Activated CD8-positive, alpha-beta T cell treated with anti-CD3 and anti-CD28 coated beads for 36 hours (primary cell): ENCODE measurements at regions not wholly inside any gene's neighbourhood (a gene's known extent, or its start where the extent isn't known, plus 50 kb on each side); places are given as distances from the start of the nearest gene placed in this dataset.
A peak's percentile ranks its signal among the peaks of the same experiment; 100 is the strongest.

ENCODE experiments used
- ATAC-seq: fragments of 200-7000 bp; cut with Tn5 transposase; one replicate; pipeline ENCODE4 v1.10.0; 2021; ENCODE audit warnings: mild to moderate bottlenecking, moderate library complexity
- CTCF ChIA-PET: fragments of 350-600 bp; sonication (Branson Sonifier 250); formaldehyde crosslinking; loops from one replicate; lab custom pipeline; 2021; ENCODE audit warnings: antibody characterized with exemption; lab: Charles Lee
- POLR2A ChIA-PET: fragments of 350-600 bp; sonication (Branson Sonifier 250); formaldehyde crosslinking; loops from one replicate; lab custom pipeline; 2021; ENCODE audit warnings: antibody characterized with exemption; lab: Charles Lee
- DNase-seq: peaks from one replicate; pipeline ENCODE4 v3.0.0-alpha.2; 2020
- H3K27ac Mint-ChIP-seq: one replicate; pipeline ENCODE4 v1.8.0; 2021; ENCODE audit warnings: mild to moderate bottlenecking, mixed read lengths
- H3K27me3 Mint-ChIP-seq: one replicate; pipeline ENCODE4 v1.8.0; 2021; ENCODE audit warnings: mixed read lengths
- H3K36me3 Mint-ChIP-seq: one replicate; pipeline ENCODE4 v1.8.0; 2021; ENCODE audit warnings: low read depth, mixed read lengths
- H3K4me1 Mint-ChIP-seq: one replicate; pipeline ENCODE4 v1.8.0; 2021; ENCODE audit warnings: low read depth, mixed read lengths
- H3K4me3 Mint-ChIP-seq: one replicate; pipeline ENCODE4 v1.8.0; 2021; ENCODE audit warnings: mild to moderate bottlenecking, moderate library complexity, mixed read lengths
- H3K9me3 Mint-ChIP-seq: one replicate; pipeline ENCODE4 v1.8.0; 2021; ENCODE audit warnings: mixed read lengths
- intact Hi-C: fragments of 100-400 bp; cut with micrococcal nuclease; formaldehyde crosslinking; loops from one replicate; pipeline ENCODE4 v1.10.0; 2022
- TF ChIP-seq, protein P1 (sequence below): fragments of 200-600 bp; IDR thresholded peaks from one replicate; pipeline ENCODE4 v1.8.0; 2022; ENCODE audit warnings: antibody characterized with exemption, mild to moderate bottlenecking

DNA sequence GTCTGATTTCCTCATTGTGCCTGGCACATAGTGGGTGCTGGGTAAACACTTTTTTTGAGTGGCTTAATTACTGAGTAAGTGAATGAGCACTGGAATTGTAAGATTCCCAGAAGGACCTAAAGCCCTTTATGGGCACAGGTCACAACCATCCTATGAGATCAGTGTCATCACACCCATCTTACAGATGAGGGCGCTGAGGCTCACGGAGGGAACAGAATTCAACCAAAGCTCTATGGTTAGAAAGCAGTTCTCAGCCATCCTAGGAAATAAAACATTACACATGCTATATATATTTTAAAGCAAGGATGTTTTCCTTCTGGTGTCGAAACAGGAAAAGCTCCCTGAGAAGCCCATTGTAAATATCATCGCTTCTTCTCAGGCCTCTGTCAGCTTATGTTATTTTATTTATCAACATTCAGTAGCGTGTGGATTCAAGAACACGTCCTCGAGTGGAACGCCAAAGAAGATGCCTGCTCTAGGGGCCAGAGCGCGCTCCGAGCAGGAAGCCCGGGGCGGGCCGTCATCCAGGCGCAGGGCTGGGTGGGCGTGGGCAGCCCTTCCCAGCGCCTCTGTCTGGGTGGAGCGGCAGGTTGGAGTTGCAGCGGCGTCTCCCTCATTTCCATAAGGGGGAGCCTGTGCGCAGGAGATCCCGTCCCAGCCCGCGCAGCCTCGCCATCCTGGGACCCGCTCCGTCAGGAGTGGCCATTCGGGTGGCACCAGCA, 155.8 kb upstream of the SMIM23 start:
- Mint-ChIP-seq H3K4me3 (no peak overlapping the region), H3K27ac (no peak overlapping the region), H3K4me1 (no peaks in the 10 kb centered on the region), H3K27me3 (peaks cover 22% of the 10 kb centered on the region), H3K36me3 (no peaks in the 10 kb centered on the region), H3K9me3 (no peaks in the 10 kb centered on the region)
- DNase-seq (peak; percentile 17), ATAC-seq (no peak)
- intact Hi-C loops = no loop called here
- TF ChIP-seq, protein P1, sequence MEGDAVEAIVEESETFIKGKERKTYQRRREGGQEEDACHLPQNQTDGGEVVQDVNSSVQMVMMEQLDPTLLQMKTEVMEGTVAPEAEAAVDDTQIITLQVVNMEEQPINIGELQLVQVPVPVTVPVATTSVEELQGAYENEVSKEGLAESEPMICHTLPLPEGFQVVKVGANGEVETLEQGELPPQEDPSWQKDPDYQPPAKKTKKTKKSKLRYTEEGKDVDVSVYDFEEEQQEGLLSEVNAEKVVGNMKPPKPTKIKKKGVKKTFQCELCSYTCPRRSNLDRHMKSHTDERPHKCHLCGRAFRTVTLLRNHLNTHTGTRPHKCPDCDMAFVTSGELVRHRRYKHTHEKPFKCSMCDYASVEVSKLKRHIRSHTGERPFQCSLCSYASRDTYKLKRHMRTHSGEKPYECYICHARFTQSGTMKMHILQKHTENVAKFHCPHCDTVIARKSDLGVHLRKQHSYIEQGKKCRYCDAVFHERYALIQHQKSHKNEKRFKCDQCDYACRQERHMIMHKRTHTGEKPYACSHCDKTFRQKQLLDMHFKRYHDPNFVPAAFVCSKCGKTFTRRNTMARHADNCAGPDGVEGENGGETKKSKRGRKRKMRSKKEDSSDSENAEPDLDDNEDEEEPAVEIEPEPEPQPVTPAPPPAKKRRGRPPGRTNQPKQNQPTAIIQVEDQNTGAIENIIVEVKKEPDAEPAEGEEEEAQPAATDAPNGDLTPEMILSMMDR = no peak
- ChIA-PET POLR2A (no interaction called here), CTCF (interaction anchor here (1.1 kb wide), 1 partner anchor 19 kb away, joined by 3 read pairs; no protein-coding TSS in a partner anchor)

DNA sequence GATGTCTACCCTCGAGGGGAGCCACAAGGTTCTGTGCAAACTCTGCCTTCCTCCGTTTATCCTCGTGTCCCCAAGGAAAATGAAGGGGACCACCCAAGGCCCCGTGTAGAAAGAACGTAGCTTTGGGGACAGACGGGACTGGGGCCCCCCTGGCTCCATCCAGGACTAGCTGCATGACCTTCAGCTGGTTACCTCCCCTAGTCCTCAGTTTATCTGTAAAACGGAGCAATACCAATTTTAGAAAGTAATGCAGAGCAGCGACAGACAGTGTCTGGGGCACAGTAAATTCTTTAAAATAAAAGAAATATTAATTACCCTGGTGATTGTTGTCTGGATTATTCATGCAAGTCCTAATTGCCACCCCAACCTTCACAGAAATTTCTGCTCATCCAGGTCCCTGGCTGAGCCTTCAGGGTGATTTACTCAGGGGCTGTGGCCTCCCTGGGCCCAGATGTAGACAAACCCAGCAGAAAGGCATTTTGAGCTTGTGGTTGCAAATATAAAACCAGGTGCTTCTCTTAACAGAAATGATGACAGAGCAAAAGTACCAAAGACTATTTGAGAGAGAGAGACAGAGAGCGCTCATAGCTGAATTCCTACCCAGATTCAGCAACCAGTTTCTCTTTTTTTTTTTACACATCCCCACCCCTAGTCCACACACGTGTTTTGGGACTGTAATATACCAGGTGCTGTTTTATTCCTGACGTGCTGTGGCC, 155.1 kb upstream of the SMIM23 start:
- ChIA-PET POLR2A (no interaction called here), CTCF (interaction anchor here (1.1 kb wide), 1 partner anchor 20 kb away, joined by 3 read pairs; no protein-coding TSS in a partner anchor)
- intact Hi-C loops = no loop called here
- Mint-ChIP-seq H3K4me1 (no peaks in the 10 kb centered on the region), H3K9me3 (no peaks in the 10 kb centered on the region), H3K27ac (no peak overlapping the region), H3K4me3 (no peak overlapping the region), H3K36me3 (no peaks in the 10 kb centered on the region), H3K27me3 (peaks cover 25% of the 10 kb centered on the region)
- TF ChIP-seq, protein P1 = no peak
- DNase-seq (no peak), ATAC-seq (no peak)

- Mint-ChIP-seq H3K4me3 (no peak overlapping the region), H3K27ac (no peak overlapping the region), H3K27me3 (peaks cover 25% of the 10 kb centered on the region), H3K36me3 (no peaks in the 10 kb centered on the region), H3K9me3 (no peaks in the 10 kb centered on the region), H3K4me1 (no peaks in the 10 kb centered on the region)
- TF ChIP-seq, protein P1 = no peak
- intact Hi-C loops = no loop called here
- no peak for DNase-seq
- ChIA-PET CTCF (interaction anchor here (1.5 kb wide), 1 partner anchor 427 kb away, joined by 3 read pairs; no protein-coding TSS in a partner anchor), POLR2A (no interaction called here)
- no peak for ATAC-seq
Observed at GRCh38 chr5:171632616-171633015, 153.0 kb upstream of the SMIM23 start.

GRCh38 chr5:171633776-171634470, 151.7 kb upstream of the SMIM23 start:
- H3K36me3 Mint-ChIP-seq = no peaks in the 10 kb centered on the region
- ChIA-PET POLR2A (no interaction called here), CTCF (no interaction called here)
- no peak overlapping the region for H3K4me3 Mint-ChIP-seq
- DNase-seq (no peak), ATAC-seq (no peak)
- intact Hi-C loops = no loop called here
- peaks cover 18% of the 10 kb centered on the region for H3K27me3 Mint-ChIP-seq
- TF ChIP-seq, protein P1 = no peak
- no peaks in the 10 kb centered on the region for H3K9me3 Mint-ChIP-seq
- no peaks in the 10 kb centered on the region for H3K4me1 Mint-ChIP-seq
- H3K27ac Mint-ChIP-seq = no peak overlapping the region
